HG03460 (cell line): ENCODE measurements at regions not wholly inside any gene's neighbourhood (a gene's known extent, or its start where the extent isn't known, plus 50 kb on each side); places are given as distances from the start of the nearest gene placed in this dataset.

ENCODE experiments used
- ATAC-seq: cut with Tn5 transposase; IDR thresholded peaks from one replicate; pipeline ENCODE4 v1.9.1; 2021; ENCODE audit not compliant: unreplicated experiment

GRCh38 chr13:75231235-75231634 is 250.7 kb downstream of the TBC1D4 start:
- no peak for ATAC-seq

- no peak for ATAC-seq
Measured at GRCh38 chr13:75226733-75227435, 255.1 kb downstream of the TBC1D4 start.

GRCh38 chr13:75226092-75226491 is 255.9 kb downstream of the TBC1D4 start:
- no peak for ATAC-seq

- ATAC-seq = no peak
Measured at GRCh38 chr13:75225288-75226032, 256.5 kb downstream of the TBC1D4 start.

- no peak for ATAC-seq
Measured at GRCh38 chr13:75224053-75224742, 257.8 kb downstream of the TBC1D4 start.

- no peak for ATAC-seq
Measured at GRCh38 chr13:75222031-75222430, 259.9 kb downstream of the TBC1D4 start.

GRCh38 chr13:75220861-75221260 is 261.1 kb downstream of the TBC1D4 start:
- ATAC-seq = no peak

- ATAC-seq = no peak
Measured at GRCh38 chr13:75220238-75220542, 261.8 kb downstream of the TBC1D4 start.

GRCh38 chr13:75219479-75220237 is 262.3 kb downstream of the TBC1D4 start:
- peak; percentile 99 for ATAC-seq

GRCh38 chr13:75217949-75218348 is 264.0 kb downstream of the TBC1D4 start:
- no peak for ATAC-seq

- ATAC-seq = no peak
Measured at GRCh38 chr13:75216038-75216437, 265.9 kb downstream of the TBC1D4 start.

GRCh38 chr13:75214846-75215245 is 267.1 kb downstream of the TBC1D4 start:
- ATAC-seq = no peak

GRCh38 chr13:75202981-75203380 is 279.0 kb downstream of the TBC1D4 start:
- no peak for ATAC-seq

- ATAC-seq = no peak
Measured at GRCh38 chr13:75197803-75198202, 284.2 kb downstream of the TBC1D4 start.

GRCh38 chr13:75196147-75196837 is 285.7 kb downstream of the TBC1D4 start:
- no peak for ATAC-seq

- no peak for ATAC-seq
Measured at GRCh38 chr13:75195495-75196146, 286.3 kb downstream of the TBC1D4 start.

- ATAC-seq = no peak
Measured at GRCh38 chr13:75194717-75195462, 287.1 kb downstream of the TBC1D4 start.

GRCh38 chr13:75186379-75186778 is 295.6 kb downstream of the TBC1D4 start:
- ATAC-seq = no peak

GRCh38 chr13:75181906-75182305 is 300.1 kb downstream of the TBC1D4 start:
- no peak for ATAC-seq
